H9 (cell line): ENCODE measurements at regions not wholly inside any gene's neighbourhood (a gene's known extent, or its start where the extent isn't known, plus 50 kb on each side); places are given as distances from the start of the nearest gene placed in this dataset.

Experiments used
- DNase-seq: peaks from one replicate; pipeline ENCODE4 v3.0.0-alpha.2; 2017
- H2AFZ ChIP-seq: one replicate; pipeline ENCODE4 v1.6.1; 2013; ENCODE audit warnings: mild to moderate bottlenecking, low read length, control low read depth, moderate library complexity
- H2AK5ac ChIP-seq: 2 replicates; pipeline ENCODE4 v1.6.1; 2013; ENCODE audit warnings: low read length, control low read depth, mixed read lengths; ENCODE audit not compliant: insufficient read length
- H2BK120ac ChIP-seq: one replicate; pipeline ENCODE4 v1.6.1; 2013; ENCODE audit warnings: low read depth, mild to moderate bottlenecking, low read length, control low read depth, inconsistent platforms; ENCODE audit not compliant: poor library complexity, severe bottlenecking
- H2BK12ac ChIP-seq: 2 replicates; pipeline ENCODE4 v1.6.1; 2013; ENCODE audit warnings: low read length, control low read depth, mixed read lengths, low read depth; ENCODE audit not compliant: insufficient read length
- H2BK15ac ChIP-seq: 2 replicates; pipeline ENCODE4 v1.6.1; 2013; ENCODE audit warnings: low read depth, low read length, control low read depth
- H2BK20ac ChIP-seq: one replicate; pipeline ENCODE4 v1.6.1; 2013; ENCODE audit warnings: low read depth, mild to moderate bottlenecking, low read length, control low read depth, inconsistent platforms; ENCODE audit not compliant: poor library complexity, severe bottlenecking
- H2BK5ac ChIP-seq: 2 replicates; pipeline ENCODE4 v1.6.1; 2013; ENCODE audit warnings: low read length, control low read depth, mixed read lengths; ENCODE audit not compliant: insufficient read length
- H3K14ac ChIP-seq: 2 replicates; pipeline ENCODE4 v1.6.1; 2013; ENCODE audit warnings: low read length, control low read depth; ENCODE audit not compliant: insufficient read depth
- H3K18ac ChIP-seq: 2 replicates; pipeline ENCODE4 v1.6.1; 2013; ENCODE audit warnings: low read depth, mild to moderate bottlenecking, mixed read lengths, low read length, control low read depth; ENCODE audit not compliant: insufficient read length
- H3K23ac ChIP-seq: 2 replicates; pipeline ENCODE4 v1.6.1; 2013; ENCODE audit warnings: low read length, control low read depth, mixed read lengths, low read depth; ENCODE audit not compliant: insufficient read length
- H3K23me2 ChIP-seq: 2 replicates; pipeline ENCODE4 v1.6.1; 2013; ENCODE audit warnings: low read depth, mild to moderate bottlenecking, mixed read lengths, low read length, control low read depth; ENCODE audit not compliant: insufficient read length, poor library complexity, severe bottlenecking
- H3K27ac ChIP-seq: 2 replicates; pipeline ENCODE4 v1.5.1; 2013; ENCODE audit warnings: low read length, control low read depth, mixed read lengths, low read depth; ENCODE audit not compliant: insufficient read length
- H3K27me3 ChIP-seq: 2 replicates; pipeline ENCODE4 v1.6.1; 2013; ENCODE audit warnings: low read length, control low read depth, inconsistent platforms; ENCODE audit not compliant: insufficient read depth
- H3K4ac ChIP-seq: 2 replicates; pipeline ENCODE4 v1.6.1; 2013; ENCODE audit warnings: low read depth, mild to moderate bottlenecking, control low read depth, inconsistent platforms, low read length, moderate library complexity
- H3K4me1 ChIP-seq: 2 replicates; pipeline ENCODE4 v1.6.1; 2013; ENCODE audit warnings: low read length, control low read depth, inconsistent platforms; ENCODE audit not compliant: insufficient read depth
- H3K4me2 ChIP-seq: 2 replicates; pipeline ENCODE4 v1.6.1; 2013; ENCODE audit warnings: low read length, control low read depth, mixed read lengths; ENCODE audit not compliant: insufficient read length, insufficient read depth
- H3K56ac ChIP-seq: 2 replicates; pipeline ENCODE4 v1.6.1; 2013; ENCODE audit warnings: low read depth, mild to moderate bottlenecking, mixed read lengths, low read length, control low read depth; ENCODE audit not compliant: insufficient read length
- H3K79me1 ChIP-seq: 2 replicates; pipeline ENCODE4 v1.6.1; 2013; ENCODE audit warnings: low read depth, mild to moderate bottlenecking, moderate library complexity, low read length, control low read depth, inconsistent platforms; ENCODE audit not compliant: insufficient read depth, poor library complexity, severe bottlenecking
- H3K79me2 ChIP-seq: 2 replicates; pipeline ENCODE4 v1.6.1; 2013; ENCODE audit warnings: low read length, control low read depth, inconsistent platforms; ENCODE audit not compliant: insufficient read depth
- H3K9ac ChIP-seq: 2 replicates; pipeline ENCODE4 v1.6.1; 2013; ENCODE audit warnings: low read length, control low read depth, mixed read lengths; ENCODE audit not compliant: insufficient read length; ENCODE audit errors: extremely low read depth
- H3K9me3 ChIP-seq: one replicate; pipeline ENCODE4 v1.6.1; 2013; ENCODE audit warnings: low read depth, low read length, inconsistent platforms; ENCODE audit not compliant: control insufficient read depth
- H3T11ph ChIP-seq: one replicate; pipeline ENCODE4 v1.6.1; 2013; ENCODE audit warnings: mild to moderate bottlenecking, low read length, control low read depth, inconsistent platforms
- H4K20me1 ChIP-seq: one replicate; pipeline ENCODE4 v1.6.1; 2013; ENCODE audit not compliant: control insufficient read depth, insufficient read length, insufficient read depth
- H4K5ac ChIP-seq: 2 replicates; pipeline ENCODE4 v1.6.1; 2013; ENCODE audit warnings: low read depth, mild to moderate bottlenecking, mixed read lengths, low read length, control low read depth; ENCODE audit not compliant: insufficient read length
- H4K8ac ChIP-seq: replicated peaks from 2 replicates; pipeline ENCODE4 v1.6.1; 2013; ENCODE audit warnings: low read length, control low read depth, mixed read lengths, low read depth; ENCODE audit not compliant: insufficient read length
- H4K91ac ChIP-seq: 2 replicates; pipeline ENCODE4 v1.6.1; 2013; ENCODE audit warnings: low read depth, mild to moderate bottlenecking, moderate library complexity, mixed read lengths, low read length, control low read depth; ENCODE audit not compliant: insufficient read length
- H3K27ac Mint-ChIP-seq, 3 experiments: 2 replicates in 2 of 3; 3 replicates in 1 of 3; pipeline ENCODE4 v1.8.0; 2020 to 2021; ENCODE audit warnings: mixed read lengths in 3 of 3, mild to moderate bottlenecking in 1 of 3, moderate library complexity in 1 of 3
- H3K27me3 Mint-ChIP-seq: 2 replicates; pipeline ENCODE4 v1.8.0; 2021; ENCODE audit warnings: low read depth, mild to moderate bottlenecking, moderate library complexity, mixed read lengths
- H3K36me3 Mint-ChIP-seq, 3 experiments: 2 replicates in 2 of 3; 3 replicates in 1 of 3; pipeline ENCODE4 v1.8.0; 2020 to 2021; ENCODE audit warnings: low read depth in 3 of 3, mixed read lengths in 3 of 3; ENCODE audit not compliant: insufficient read depth in 1 of 3
- H3K4me1 Mint-ChIP-seq, 2 experiments: 2 replicates each; pipeline ENCODE4 v1.8.0; 2020; ENCODE audit warnings: mixed read lengths in 2 of 2
- H3K4me3 Mint-ChIP-seq, 2 experiments: 2 replicates in 1 of 2; 3 replicates in 1 of 2; pipeline ENCODE4 v1.8.0; 2020 to 2021; ENCODE audit warnings: mild to moderate bottlenecking in 2 of 2, mixed read lengths in 2 of 2, moderate library complexity in 1 of 2
- H3K9me3 Mint-ChIP-seq, 2 experiments: 2 replicates in 1 of 2; 3 replicates in 1 of 2; pipeline ENCODE4 v1.8.0; 2020; ENCODE audit warnings: mild to moderate bottlenecking in 2 of 2, mixed read lengths in 2 of 2, moderate library complexity in 1 of 2
- CTCF ChIP-seq: fragments of 200-600 bp; sonication (generic); conservative IDR thresholded peaks from 3 replicates; pipeline ENCODE4 v1.8.0; 2021; ENCODE audit warnings: antibody characterized with exemption, mild to moderate bottlenecking
- WGBS: extraction: QIAGEN DNeasy Blood & Tissue Kit; methylation state at CpG from one replicate; pipeline ENCODE4 v1.1.7; 2013; ENCODE audit warnings: missing lambda C conversion rate, low lambda C conversion rate, mixed read lengths; ENCODE audit not compliant: insufficient read length; ENCODE audit errors: extremely low coverage; 5-methylcytosine and 5-hydroxymethylcytosine counted together

DNA sequence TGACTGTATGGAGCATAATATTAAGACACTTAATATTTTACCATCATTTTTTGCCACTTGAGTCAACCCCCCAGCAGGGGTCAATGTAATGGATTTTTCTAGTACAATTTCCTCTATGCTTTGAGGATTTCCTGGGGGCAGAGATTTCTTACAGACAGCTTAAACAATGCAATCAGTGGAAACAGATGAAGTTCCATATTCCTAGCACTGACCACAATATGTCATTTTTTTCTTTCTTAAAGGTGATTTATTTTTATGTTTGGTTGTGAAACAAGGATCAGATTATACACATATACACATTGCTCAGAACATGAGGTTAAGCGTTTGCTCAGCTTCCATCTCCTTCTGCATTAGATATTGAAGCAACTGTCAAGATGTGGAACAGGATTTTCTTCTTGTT lies 82.0 kb upstream of the ID4 start:
- Mint-ChIP-seq H3K4me1 (peaks cover 12 to 25% of the 10 kb centered on the region in 2 experiments), H3K36me3 (no peaks in the 10 kb centered on the region), H3K27ac (no peak overlapping the region), H3K4me3 (no peak overlapping the region), H3K9me3 (no peaks in the 10 kb centered on the region), H3K27me3 (no peaks in the 10 kb centered on the region)
- H4K91ac ChIP-seq, result no peak overlapping the region
- H2AFZ ChIP-seq, result no peak overlapping the region
- no peak overlapping the region for H2BK5ac ChIP-seq
- H3K14ac ChIP-seq, result no peak overlapping the region
- H3K4ac ChIP-seq, result no peak overlapping the region
- no peak overlapping the region for H2BK20ac ChIP-seq
- H2BK12ac ChIP-seq, result no peak overlapping the region
- no peak for DNase-seq
- H3K79me2 ChIP-seq, result no peaks in the 10 kb centered on the region
- H2AK5ac ChIP-seq, result no peak overlapping the region
- no peak overlapping the region for H3K9ac ChIP-seq
- no peak overlapping the region for H3K56ac ChIP-seq
- TF ChIP-seq CTCF, result no peak
- no peak overlapping the region for H2BK120ac ChIP-seq
- no peak overlapping the region for H3K23ac ChIP-seq
- no peak overlapping the region for H3K4me2 ChIP-seq
- no peaks in the 10 kb centered on the region; the same call in 1 of the 2 replicates for H3K4me1 ChIP-seq
- no peaks in the 10 kb centered on the region for H3K23me2 ChIP-seq
- no peak overlapping the region for H2BK15ac ChIP-seq
- no peak overlapping the region for H3K18ac ChIP-seq
- H3K27me3 ChIP-seq, result no peaks in the 10 kb centered on the region
- WGBS, result no CpG with 5 or more reads among the region's 1 CpG
- H4K5ac ChIP-seq, result no peak overlapping the region
- H3K27ac ChIP-seq, result no peak overlapping the region
- H3T11ph ChIP-seq, result no peak overlapping the region
- no peaks in the 10 kb centered on the region for H4K20me1 ChIP-seq
- no peaks in the 10 kb centered on the region for H3K9me3 ChIP-seq
- no peak overlapping the region for H4K8ac ChIP-seq
- H3K79me1 ChIP-seq, result no peaks in the 10 kb centered on the region
